Daoy (cell line): ENCODE measurements at regions not wholly inside any gene's neighbourhood (a gene's known extent, or its start where the extent isn't known, plus 50 kb on each side); places are given as distances from the start of the nearest gene placed in this dataset.

Source experiments
- DNase-seq: peaks from one replicate; pipeline ENCODE4 v3.0.0-alpha.2; 2015; ENCODE audit warnings: low read depth

DNA sequence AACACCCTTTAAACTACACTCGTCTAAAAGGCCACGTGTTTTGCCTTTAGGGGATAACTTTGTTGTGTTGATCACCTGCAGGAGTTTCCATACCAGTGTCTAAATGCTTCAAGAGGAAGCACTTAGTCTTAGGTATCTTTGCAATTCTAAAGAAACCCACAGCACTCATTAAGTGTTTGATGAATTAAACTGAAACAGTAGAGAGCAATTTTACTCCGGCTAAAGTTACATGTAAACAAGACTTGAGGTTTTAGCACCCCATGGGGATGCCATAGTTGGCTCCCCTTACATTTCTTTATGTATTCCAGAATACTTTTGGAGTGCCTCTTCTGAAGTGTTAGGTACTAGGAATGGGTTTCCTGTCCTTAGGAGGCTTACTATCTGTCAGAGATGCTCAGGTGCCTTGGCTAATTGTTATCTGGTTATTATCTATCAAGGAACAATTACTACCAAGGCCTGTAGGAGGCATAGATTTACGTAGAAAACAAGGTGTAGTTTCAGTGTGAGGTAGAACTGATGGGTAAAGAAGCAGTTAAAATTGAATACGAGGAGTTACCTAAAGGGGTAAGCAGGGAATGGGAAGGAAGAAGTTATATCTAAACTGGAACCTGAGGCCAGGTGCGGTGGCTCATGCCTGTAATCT lies 176.8 kb upstream of the SAMSN1 start:
- DNase-seq = no peak

DNA sequence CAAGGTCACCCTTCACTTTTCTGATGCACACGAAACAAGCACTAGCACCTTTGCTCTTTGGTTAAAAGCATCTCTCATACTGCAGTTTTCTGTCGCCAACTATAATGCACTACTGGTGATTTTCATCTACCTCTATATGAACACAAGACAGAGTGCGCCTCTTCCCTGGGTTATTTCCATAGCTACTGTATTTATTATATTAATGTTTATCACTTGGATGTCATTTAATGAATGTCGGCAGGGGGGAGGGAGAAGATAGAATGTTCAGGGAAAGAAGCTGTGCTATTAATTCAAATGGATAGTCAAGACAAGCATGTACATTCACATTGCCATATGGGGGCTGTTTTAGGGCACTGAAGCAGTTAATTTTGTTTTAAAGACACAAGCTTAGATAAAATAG lies 174.1 kb upstream of the SAMSN1 start:
- DNase-seq = no peak

- no peak for DNase-seq
Measured at GRCh38 chr21:14718951-14719350, 172.8 kb upstream of the SAMSN1 start.

- DNase-seq = no peak
Measured at GRCh38 chr21:14716761-14717396, 170.8 kb upstream of the SAMSN1 start.

DNA sequence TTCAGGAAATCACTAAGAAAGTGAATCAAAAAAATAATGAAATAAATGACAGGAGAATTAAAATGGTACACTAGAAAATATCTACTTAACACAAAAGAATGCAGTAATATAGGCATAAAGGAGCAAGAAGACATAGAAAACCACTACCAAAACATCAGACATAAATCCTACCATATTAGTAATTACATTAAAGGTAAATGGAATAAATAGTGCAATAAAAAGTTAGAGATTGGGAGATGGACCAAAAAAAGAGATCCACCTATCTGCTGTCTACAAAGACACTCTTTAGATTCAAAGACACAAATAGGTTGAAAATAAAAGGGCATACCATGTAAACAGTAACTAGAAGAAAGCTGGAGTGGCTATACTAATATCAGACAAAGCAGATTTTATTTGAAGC lies 167.0 kb upstream of the SAMSN1 start:
- DNase-seq = no peak

- no peak for DNase-seq
Measured at GRCh38 chr21:14712121-14712715, 166.1 kb upstream of the SAMSN1 start.

- DNase-seq = no peak
Measured at GRCh38 chr21:14711287-14711686, 165.2 kb upstream of the SAMSN1 start.

- DNase-seq = no peak
Measured at GRCh38 chr21:14707511-14708020, 161.5 kb upstream of the SAMSN1 start.

DNA sequence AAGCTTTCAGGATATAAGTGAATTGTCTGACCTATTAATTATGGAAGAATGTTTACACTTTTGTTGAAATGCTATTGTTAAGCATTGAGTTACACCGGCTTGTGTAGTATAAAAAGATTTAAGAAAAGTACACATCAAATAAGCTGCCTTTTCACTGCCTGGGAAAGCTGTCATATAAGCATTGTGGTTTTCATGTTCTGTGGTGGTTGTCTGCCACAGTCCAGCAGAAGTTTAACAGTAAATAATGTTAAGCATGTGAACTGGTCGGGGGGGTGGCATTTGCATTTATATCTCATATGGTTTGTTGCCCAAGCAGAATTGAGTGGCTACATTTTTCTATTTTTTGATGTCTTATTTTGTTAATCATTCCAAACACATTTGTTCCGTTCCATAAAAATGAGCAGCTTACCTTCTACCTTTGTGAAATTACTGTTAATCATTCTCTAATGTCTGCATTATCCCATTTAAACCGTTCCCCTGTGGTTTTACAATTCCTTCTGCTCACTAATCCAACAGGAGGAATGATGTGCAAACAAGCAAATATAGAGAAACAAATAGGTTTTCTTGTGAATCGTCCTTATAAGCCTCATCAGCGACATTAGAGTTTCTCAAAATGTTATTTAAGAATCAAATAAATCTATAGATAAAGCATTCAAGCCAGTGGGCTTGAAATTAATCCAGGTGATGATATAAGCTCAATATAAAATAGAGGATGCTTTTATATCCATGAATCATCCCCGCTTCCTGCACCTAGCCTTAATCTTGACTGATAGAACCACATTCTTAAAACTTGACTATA lies 160.8 kb upstream of the SAMSN1 start:
- no peak for DNase-seq

DNA sequence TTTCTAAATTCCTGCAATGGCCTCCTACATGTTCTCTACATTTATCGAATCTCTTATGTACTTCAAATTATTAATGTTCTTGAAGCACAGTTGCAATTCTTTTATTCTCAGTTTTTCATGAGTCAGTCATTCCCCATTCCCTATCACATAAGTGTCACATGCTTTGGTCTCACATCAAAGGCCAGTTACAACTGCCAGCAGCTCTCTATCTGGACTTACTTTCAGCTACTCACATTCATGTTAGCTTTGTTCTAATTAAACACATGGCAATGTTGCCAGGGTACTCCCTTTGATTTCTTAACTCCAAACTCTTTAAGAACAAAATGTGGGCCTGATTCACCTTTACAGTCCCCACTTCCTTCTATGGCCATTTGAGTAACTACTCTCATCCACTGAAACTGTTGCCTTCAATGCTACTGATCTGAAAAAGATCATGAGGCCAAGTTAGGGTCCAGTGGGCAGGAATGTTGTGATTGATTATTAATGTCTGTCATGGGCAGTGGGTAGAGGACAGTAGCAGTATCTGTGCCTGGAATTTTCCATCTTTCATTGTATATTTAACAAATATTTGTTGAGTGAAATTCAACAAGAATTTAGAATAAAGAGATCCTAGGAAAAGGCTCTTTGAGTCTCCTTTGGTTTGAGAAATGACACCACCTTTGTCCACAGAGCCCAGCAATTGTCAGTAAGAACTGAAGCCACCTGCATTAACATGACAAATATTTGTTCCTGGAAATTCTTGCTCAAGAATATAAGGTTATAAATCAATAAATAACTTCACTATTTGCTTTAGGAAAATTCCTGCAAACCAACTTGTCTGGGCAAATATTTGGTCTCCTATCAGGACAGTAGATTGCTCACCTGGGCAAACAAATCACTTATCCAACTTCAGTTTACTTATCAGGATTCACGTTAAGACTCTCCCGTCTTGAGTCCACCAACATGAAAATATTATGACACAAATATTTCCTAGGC lies 153.6 kb upstream of the SAMSN1 start:
- DNase-seq = no peak

- no peak for DNase-seq
Measured at GRCh38 chr21:14697769-14698168, 151.7 kb upstream of the SAMSN1 start.

- no peak for DNase-seq
Measured at GRCh38 chr21:14694817-14695216, 148.7 kb upstream of the SAMSN1 start.

- DNase-seq = no peak
Measured at GRCh38 chr21:14693997-14694396, 147.9 kb upstream of the SAMSN1 start.

- no peak for DNase-seq
Measured at GRCh38 chr21:14691914-14692313, 145.8 kb upstream of the SAMSN1 start.

GRCh38 chr21:14690886-14691285 lies 144.8 kb upstream of the SAMSN1 start:
- no peak for DNase-seq

GRCh38 chr21:14688936-14689335 lies 142.8 kb upstream of the SAMSN1 start:
- no peak for DNase-seq

GRCh38 chr21:14688412-14688811 lies 142.3 kb upstream of the SAMSN1 start:
- DNase-seq = no peak

DNA sequence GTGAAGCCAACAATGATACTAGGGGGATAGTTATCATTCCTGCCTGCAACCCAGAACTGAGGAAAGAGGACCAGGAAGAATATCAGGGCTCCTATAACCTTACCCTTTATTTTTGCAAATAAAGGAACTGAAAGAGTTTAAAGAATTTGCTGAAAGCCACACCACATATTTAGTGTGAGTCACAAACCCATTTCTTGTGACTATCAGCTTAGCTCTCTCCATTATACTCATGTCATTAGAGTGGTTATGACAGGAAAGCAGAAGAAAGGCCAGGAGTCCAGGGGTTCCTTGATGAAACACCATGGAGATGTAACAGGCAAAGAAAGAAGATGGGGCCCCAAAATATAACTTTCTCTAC lies 141.1 kb upstream of the SAMSN1 start:
- DNase-seq = no peak

DNA sequence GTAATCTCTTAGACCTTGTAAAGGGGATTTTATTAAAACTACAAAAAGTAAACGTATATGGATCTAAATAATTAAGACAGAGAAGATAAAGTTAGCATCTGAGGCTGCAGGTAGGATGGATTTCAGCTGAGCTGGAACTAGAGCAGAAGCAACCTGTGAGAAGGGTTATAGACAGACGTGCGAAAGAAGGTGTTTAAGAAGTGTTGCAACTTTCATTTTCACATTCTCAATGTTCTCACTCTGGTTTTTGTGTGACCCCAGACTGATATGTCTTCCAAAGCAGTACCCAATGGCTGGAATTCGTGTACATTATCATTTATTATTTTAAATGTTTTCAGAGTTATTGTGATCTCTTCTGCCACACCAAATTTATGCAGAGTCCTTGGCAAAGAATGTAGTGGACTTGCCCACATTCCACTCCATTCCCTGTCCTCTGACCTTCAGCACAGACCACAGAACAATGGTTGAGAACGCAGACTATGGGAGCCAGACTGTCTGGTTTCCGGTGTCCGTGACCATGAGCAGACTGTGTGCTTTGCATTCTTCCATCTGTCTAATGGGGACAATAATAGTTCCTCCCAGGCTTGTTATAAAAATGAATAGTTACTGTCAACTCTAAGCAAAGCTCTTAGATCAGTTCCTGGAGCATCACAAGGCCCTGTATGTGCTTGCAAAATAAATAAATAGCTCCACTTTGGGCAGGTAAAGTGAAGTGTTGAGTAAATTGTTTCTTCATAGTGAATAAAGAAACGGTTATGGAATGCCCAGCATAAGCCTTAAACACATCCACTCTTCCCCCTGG lies 140.6 kb upstream of the SAMSN1 start:
- peak; percentile 2 for DNase-seq

DNA sequence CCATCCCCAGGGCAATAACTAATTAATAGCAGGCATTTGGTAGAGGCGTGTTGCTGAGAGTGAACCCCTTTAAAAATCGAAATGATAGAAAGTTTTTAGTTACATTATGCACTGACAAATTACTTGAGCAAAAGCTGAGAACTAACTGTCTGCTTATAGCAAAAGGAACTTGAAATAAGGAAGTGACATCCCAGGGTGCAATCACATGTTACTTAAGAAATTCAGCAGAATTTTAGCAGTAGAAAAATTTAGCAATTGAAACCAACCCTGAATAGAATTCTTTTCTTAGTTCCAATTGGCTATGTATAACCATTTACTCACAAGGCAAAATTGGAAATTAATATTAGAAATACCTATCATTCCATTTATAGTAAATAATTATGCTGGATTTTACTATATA lies 139.5 kb upstream of the SAMSN1 start:
- DNase-seq = no peak

GRCh38 chr21:14684071-14684470 lies 138.0 kb upstream of the SAMSN1 start:
- no peak for DNase-seq
